AG09309 (cell line): ENCODE measurements at regions not wholly inside any gene's neighbourhood (a gene's known extent, or its start where the extent isn't known, plus 50 kb on each side); places are given as distances from the start of the nearest gene placed in this dataset.

Experiments
- DNase-seq: peaks from one replicate; pipeline ENCODE4 v3.0.0-alpha.2; 2010; ENCODE audit warnings: low read depth
- H3K4me3 ChIP-seq: 2 replicates; pipeline ENCODE4 v1.5.1; 2011; ENCODE audit warnings: mild to moderate bottlenecking, low read depth, low read length, moderate library complexity; ENCODE audit not compliant: control insufficient read depth
- TF ChIP-seq, protein P1 (sequence below): IDR thresholded peaks from 2 replicates; pipeline ENCODE4 v1.5.1; 2011; ENCODE audit warnings: mild to moderate bottlenecking, low read depth, low read length, inconsistent platforms; ENCODE audit not compliant: insufficient read depth, control insufficient read depth; ENCODE audit errors: missing control alignments

DNA sequence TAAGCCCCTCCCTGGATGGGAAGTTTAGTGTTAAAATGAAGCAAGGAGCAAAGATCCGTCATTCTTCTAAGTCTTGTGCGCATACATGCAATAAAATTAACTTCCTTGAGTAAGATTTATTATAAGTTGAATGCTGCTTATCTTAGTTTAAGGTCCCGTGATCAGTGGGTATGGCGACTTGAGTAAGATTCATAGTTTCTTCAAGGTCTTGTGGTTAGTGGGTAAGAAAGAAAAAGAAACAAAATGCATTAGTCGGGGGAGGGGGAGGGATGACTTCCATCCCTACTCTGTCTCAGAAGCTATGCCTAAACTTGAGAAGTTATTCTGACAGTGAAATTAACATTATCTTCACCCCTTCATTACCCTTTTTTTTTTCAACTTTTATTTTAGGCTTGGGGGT, 127.3 kb upstream of the MAGEB16 start:
- no peak for DNase-seq
- TF ChIP-seq, protein P1, sequence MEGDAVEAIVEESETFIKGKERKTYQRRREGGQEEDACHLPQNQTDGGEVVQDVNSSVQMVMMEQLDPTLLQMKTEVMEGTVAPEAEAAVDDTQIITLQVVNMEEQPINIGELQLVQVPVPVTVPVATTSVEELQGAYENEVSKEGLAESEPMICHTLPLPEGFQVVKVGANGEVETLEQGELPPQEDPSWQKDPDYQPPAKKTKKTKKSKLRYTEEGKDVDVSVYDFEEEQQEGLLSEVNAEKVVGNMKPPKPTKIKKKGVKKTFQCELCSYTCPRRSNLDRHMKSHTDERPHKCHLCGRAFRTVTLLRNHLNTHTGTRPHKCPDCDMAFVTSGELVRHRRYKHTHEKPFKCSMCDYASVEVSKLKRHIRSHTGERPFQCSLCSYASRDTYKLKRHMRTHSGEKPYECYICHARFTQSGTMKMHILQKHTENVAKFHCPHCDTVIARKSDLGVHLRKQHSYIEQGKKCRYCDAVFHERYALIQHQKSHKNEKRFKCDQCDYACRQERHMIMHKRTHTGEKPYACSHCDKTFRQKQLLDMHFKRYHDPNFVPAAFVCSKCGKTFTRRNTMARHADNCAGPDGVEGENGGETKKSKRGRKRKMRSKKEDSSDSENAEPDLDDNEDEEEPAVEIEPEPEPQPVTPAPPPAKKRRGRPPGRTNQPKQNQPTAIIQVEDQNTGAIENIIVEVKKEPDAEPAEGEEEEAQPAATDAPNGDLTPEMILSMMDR, result no peak
- H3K4me3 ChIP-seq, result no peak overlapping the region

DNA sequence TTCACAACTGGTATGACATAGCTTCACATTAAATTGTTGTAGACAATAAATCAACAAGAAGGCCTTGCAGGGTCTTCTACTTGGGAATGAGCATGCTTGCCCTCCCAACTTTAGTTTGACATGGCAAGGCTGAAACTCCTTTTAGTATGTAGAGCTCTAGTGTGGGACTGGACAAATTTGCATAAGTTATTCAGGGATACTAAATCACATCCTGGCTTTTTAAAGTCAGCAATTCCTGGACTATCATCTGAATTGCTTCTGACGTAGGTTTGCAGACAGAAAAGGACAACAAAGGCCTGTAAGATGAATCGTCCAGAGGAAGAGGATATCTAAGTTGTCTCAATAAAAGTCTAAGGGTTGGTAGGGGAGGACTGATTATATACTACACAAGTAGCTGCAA, 123.0 kb upstream of the MAGEB16 start:
- TF ChIP-seq, protein P1, result no peak
- H3K4me3 ChIP-seq, result no peak overlapping the region
- DNase-seq, result no peak

DNA sequence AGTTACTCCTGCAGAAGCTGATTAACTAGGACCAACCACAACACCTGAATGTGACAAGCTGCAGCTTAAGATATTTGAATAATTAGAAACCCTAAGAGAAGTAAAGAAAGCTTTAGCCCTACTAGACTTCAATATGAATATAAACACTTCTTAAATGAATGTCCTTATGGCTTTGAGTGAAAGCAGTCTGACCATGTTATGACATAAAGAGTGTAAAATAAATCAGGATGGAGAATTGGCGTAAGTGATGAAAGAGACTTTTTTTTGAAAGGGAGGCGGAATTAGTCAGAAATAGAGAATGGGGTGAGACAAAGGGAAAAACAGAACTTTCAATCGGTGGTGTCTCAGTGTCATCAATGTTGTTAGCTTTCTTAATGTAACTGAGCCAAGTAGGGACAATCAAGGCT, 117.2 kb upstream of the MAGEB16 start:
- TF ChIP-seq, protein P1, result no peak
- DNase-seq, result no peak
- H3K4me3 ChIP-seq, result no peak overlapping the region

DNA sequence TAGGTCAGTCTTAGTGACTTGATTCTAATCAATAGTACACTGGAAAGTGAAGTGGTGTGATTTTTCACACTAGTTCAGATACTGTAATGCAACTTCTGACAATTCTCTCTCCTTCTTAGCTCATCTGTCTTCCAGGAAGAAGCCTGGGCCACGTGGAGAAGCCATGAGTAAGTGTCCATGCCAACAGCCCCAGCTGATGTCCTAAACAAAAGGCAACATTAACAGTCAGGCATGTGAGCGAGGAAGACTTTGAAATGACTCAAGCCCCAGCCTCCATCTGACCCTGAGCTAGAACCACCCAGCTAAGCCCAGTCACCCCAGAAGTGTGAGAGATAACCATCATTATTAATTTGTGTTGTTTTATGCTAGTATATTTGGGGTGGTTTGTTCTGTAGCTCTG, 115.7 kb upstream of the MAGEB16 start:
- no peak for DNase-seq
- no peak overlapping the region for H3K4me3 ChIP-seq
- TF ChIP-seq, protein P1, result no peak

DNA sequence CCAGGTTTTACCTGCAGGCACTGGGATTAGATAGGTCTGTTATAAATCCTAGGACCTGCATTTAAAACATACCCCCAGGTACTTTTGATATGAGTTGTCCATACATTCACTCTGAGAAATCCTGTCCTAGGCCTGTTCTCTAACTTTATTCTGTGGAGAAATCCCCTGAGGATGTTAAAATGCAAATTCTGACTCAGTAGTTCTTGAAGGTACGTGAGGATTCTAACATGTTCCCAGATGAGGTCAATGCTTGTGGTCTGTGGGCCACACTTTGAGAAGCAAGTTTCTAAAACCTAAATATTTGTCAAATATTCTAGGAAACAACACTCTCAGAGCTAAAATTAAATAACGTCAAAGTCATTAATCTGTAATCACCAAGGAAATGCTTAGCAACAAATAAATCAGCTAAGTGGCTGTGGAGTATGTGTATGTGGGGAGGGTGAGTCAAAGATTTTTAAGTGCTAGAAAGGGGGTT, 101.3 kb upstream of the MAGEB16 start:
- TF ChIP-seq, protein P1, result no peak

DNA sequence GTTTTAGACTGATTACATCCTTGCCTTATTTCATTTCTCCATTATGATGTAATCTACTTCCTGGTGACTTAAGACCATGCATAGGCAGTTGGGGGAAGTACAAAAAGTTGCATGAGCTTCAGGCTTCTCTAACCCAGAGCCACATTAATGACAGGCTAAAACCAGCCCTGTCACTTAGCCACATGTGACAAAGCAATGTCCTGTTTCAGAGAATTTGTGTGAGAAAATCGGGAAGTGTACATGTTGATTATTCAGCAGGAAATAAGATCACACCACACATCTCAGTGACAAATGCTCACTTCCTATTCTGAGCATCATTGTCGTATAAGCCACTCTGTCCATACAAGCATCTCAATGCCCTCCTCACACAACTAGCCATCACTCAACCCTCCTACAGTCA, 98.5 kb upstream of the MAGEB16 start:
- TF ChIP-seq, protein P1, result no peak
- no peak overlapping the region for H3K4me3 ChIP-seq
- no peak for DNase-seq

More for the DNA sequence above, 101.3 kb upstream of the MAGEB16 start:
- H3K4me3 ChIP-seq, result no peak overlapping the region
- no peak for DNase-seq

DNA sequence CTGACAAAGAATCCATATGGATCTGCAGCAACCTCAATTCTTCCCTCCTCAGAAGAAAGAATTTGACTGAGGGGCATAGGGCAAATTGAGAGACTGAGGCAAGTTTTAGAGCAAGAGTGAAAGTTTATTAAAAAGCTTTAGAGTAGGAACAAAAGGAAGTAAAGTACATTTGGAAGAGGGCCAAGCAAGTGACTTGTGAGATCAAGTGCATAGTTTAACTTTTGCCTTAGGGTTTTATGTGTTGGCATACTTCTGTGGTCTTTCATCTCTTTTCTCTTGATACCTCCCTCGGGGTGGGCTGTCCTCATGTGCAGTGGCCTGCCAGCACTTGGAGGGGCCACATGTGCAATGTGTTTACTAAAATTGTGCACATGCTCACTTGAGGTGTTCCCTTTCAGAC, 98.0 kb upstream of the MAGEB16 start:
- H3K4me3 ChIP-seq, result no peak overlapping the region
- no peak for DNase-seq
- TF ChIP-seq, protein P1, result no peak
